K562 (cell line): ENCODE measurements at regions not wholly inside any gene's neighbourhood (a gene's known extent, or its start where the extent isn't known, plus 50 kb on each side); places are given as distances from the start of the nearest gene placed in this dataset.

Experiments
- HCFC1 ChIP-seq: IDR thresholded peaks from 2 replicates; pipeline ENCODE4 v1.6.1; 2012; ENCODE audit warnings: low read depth, low read length, improper control_type of control experiment
- HOXB6 ChIP-seq: fragments of 250-450 bp; sonication (Bioruptor Pico); IDR thresholded peaks from 2 replicates; pipeline ENCODE4 v1.5.1; 2022; ENCODE audit warnings: mild to moderate bottlenecking, borderline replicate concordance
- LCOR ChIP-seq: sonication (generic); formaldehyde crosslinking; IDR thresholded peaks from 2 replicates; pipeline ENCODE4 v1.8.0; 2022; ENCODE audit warnings: mild to moderate bottlenecking, missing genetic modification reagents
- MAFK ChIP-seq: IDR thresholded peaks from 2 replicates; pipeline ENCODE4 v1.6.1; 2011; ENCODE audit warnings: low read length, improper control_type of control experiment
- NRF1 ChIP-seq, 2 experiments: fragments of 450-650 bp; IDR thresholded peaks in 1 of 2; conservative IDR thresholded peaks in 1 of 2; 2 replicates each; pipeline ENCODE4 v1.6.1; 2014; ENCODE audit warnings: mild to moderate bottlenecking in 2 of 2
- POLR2A ChIP-seq: fragments of 450-650 bp; conservative IDR thresholded peaks from 2 replicates; pipeline ENCODE4 v1.6.1; 2016
- PTRF ChIP-seq: fragments of 450-650 bp; IDR thresholded peaks from 2 replicates; pipeline ENCODE4 v1.6.1; 2016; ENCODE audit warnings: mild to moderate bottlenecking, missing genetic modification characterization, missing compliant biosample characterization
- STAT5B ChIP-seq: fragments of 250-450 bp; sonication (Bioruptor Pico); IDR thresholded peaks from 2 replicates; pipeline ENCODE4 v1.8.0; 2021; ENCODE audit warnings: mild to moderate bottlenecking, inconsistent platforms
- TAL1 ChIP-seq: fragments of 450-650 bp; IDR thresholded peaks from 2 replicates; pipeline ENCODE4 v1.6.1; 2016; ENCODE audit warnings: mild to moderate bottlenecking
- TGIF2 ChIP-seq: sonication (generic); formaldehyde crosslinking; IDR thresholded peaks from 2 replicates; pipeline ENCODE4 v1.8.1; 2022; ENCODE audit warnings: mild to moderate bottlenecking, missing genetic modification reagents, moderate library complexity
- YBX1 ChIP-seq: fragments of 450-650 bp; IDR thresholded peaks from 2 replicates; pipeline ENCODE4 v1.7.1; 2016; ENCODE audit warnings: mild to moderate bottlenecking
- ZKSCAN1 ChIP-seq: fragments of 150-350 bp; IDR thresholded peaks from 2 replicates; pipeline ENCODE4 v1.6.1; 2016; ENCODE audit warnings: low read depth, low read length
- ZKSCAN8 ChIP-seq: fragments of 200-800 bp; sonication (Bioruptor generic); IDR thresholded peaks from 2 replicates; pipeline ENCODE4 v1.6.1; 2016; ENCODE audit warnings: missing genetic modification characterization, missing compliant biosample characterization
- ZNF347 ChIP-seq: fragments of 450-650 bp; formaldehyde crosslinking; IDR thresholded peaks from 2 replicates; pipeline ENCODE4 v1.4.0; 2020; ENCODE audit warnings: low read depth, mild to moderate bottlenecking, moderate library complexity
- ZNF41 ChIP-seq: fragments of 250-450 bp; sonication (Bioruptor Pico); conservative IDR thresholded peaks from 2 replicates; pipeline ENCODE4 v1.4.0; 2020; ENCODE audit warnings: mild to moderate bottlenecking
- ZNF75A ChIP-seq: fragments of 450-650 bp; formaldehyde crosslinking; IDR thresholded peaks from 2 replicates; pipeline ENCODE4 v1.4.0; 2020; ENCODE audit warnings: mild to moderate bottlenecking
- TF ChIP-seq, protein P1 (sequence below): fragments of 250-450 bp; sonication (Bioruptor Pico); IDR thresholded peaks from 2 replicates; pipeline ENCODE4 v1.4.0; 2020; ENCODE audit warnings: mild to moderate bottlenecking
- TF ChIP-seq, protein P2 (sequence below), 3 experiments: fragments of 200-800 bp in 1 of 3; sonication (Bioruptor generic) in 1 of 3; sonication (generic) in 1 of 3; formaldehyde crosslinking in 1 of 3; IDR thresholded peaks; 2 replicates each; pipeline versions ENCODE4 v1.6.1 to v1.8.0; 2016 to 2022; ENCODE audit warnings: mild to moderate bottlenecking in 2 of 3, missing compliant biosample characterization in 2 of 3, missing genetic modification characterization in 2 of 3, missing genetic modification reagents in 1 of 3
- TF ChIP-seq, protein P3 (sequence below): sonication (generic); formaldehyde crosslinking; IDR thresholded peaks from 2 replicates; pipeline ENCODE4 v1.8.0; 2022; ENCODE audit warnings: mild to moderate bottlenecking, missing genetic modification reagents, borderline replicate concordance
- TF ChIP-seq, protein P4 (sequence below): sonication (generic); formaldehyde crosslinking; IDR thresholded peaks from 2 replicates; pipeline ENCODE4 v1.8.0; 2022; ENCODE audit warnings: mild to moderate bottlenecking, missing genetic modification reagents

DNA sequence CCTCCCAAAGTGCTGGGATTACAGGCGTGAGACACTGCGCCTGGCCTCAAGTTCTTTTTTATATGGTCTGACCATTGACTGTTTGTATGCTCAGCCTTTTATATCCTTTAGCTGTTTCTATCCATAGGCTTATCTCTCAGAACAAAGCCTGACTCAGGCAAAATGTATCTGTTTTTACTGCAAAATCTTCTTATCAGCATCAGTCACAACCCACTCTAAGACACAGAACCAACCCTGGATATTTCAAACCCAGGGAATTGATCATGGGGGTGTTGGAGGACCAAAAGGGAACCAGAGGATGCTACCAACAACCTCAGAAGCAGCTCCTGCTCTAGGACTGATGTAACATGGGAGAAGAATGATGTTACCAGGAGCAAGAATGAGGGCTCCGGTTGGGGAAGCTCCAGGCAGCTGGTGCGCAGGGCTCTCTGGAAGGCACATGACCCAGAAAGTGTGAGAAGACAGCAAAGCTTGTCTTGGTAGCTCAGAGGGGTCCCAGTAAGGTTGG lies 75.3 kb upstream of the NCK2 start (continued):
- TF ChIP-seq ZNF347 (CRISPR knock-in tag): no peak
- TF ChIP-seq HCFC1: no peak
- TF ChIP-seq PTRF (tag): no peak
- TF ChIP-seq ZNF41: no peak
- TF ChIP-seq POLR2A: no peak
- no peak for TF ChIP-seq HOXB6
- peak; percentile 63 to 75 for TF ChIP-seq NRF1 (conservative IDR thresholded peaks at IDR 0.05 in 1 of 2, IDR thresholded peaks at IDR 0.05 in 1 of 2)
- TF ChIP-seq, protein P1, sequence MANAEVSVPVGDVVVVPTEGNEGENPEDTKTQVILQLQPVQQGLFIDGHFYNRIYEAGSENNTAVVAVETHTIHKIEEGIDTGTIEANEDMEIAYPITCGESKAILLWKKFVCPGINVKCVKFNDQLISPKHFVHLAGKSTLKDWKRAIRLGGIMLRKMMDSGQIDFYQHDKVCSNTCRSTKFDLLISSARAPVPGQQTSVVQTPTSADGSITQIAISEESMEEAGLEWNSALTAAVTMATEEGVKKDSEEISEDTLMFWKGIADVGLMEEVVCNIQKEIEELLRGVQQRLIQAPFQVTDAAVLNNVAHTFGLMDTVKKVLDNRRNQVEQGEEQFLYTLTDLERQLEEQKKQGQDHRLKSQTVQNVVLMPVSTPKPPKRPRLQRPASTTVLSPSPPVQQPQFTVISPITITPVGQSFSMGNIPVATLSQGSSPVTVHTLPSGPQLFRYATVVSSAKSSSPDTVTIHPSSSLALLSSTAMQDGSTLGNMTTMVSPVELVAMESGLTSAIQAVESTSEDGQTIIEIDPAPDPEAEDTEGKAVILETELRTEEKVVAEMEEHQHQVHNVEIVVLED (CRISPR knock-in tag): no peak
- TF ChIP-seq, protein P2, sequence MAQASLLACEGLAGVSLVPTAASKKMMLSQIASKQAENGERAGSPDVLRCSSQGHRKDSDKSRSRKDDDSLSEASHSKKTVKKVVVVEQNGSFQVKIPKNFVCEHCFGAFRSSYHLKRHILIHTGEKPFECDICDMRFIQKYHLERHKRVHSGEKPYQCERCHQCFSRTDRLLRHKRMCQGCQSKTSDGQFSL (CRISPR knock-in tag; IDR thresholded peaks at IDR 0.05): no peak
- TF ChIP-seq, protein P2 (tag; IDR thresholded peaks at IDR 0.05): no peak
- TF ChIP-seq ZKSCAN8 (CRISPR knock-in tag): no peak
- TF ChIP-seq TGIF2: no peak
- no peak for TF ChIP-seq STAT5B
- no peak for TF ChIP-seq YBX1
- TF ChIP-seq TAL1: peak; percentile 89
- TF ChIP-seq LCOR (CRISPR knock-in tag): no peak
- peak; percentile 62; the same call in 1 of the 2 replicates for TF ChIP-seq MAFK
- TF ChIP-seq, protein P3, sequence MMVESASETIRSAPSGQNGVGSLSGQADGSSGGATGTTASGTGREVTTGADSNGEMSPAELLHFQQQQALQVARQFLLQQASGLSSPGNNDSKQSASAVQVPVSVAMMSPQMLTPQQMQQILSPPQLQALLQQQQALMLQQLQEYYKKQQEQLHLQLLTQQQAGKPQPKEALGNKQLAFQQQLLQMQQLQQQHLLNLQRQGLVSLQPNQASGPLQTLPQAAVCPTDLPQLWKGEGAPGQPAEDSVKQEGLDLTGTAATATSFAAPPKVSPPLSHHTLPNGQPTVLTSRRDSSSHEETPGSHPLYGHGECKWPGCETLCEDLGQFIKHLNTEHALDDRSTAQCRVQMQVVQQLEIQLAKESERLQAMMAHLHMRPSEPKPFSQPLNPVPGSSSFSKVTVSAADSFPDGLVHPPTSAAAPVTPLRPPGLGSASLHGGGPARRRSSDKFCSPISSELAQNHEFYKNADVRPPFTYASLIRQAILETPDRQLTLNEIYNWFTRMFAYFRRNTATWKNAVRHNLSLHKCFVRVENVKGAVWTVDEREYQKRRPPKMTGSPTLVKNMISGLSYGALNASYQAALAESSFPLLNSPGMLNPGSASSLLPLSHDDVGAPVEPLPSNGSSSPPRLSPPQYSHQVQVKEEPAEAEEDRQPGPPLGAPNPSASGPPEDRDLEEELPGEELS (CRISPR knock-in tag): no peak
- TF ChIP-seq, protein P4, sequence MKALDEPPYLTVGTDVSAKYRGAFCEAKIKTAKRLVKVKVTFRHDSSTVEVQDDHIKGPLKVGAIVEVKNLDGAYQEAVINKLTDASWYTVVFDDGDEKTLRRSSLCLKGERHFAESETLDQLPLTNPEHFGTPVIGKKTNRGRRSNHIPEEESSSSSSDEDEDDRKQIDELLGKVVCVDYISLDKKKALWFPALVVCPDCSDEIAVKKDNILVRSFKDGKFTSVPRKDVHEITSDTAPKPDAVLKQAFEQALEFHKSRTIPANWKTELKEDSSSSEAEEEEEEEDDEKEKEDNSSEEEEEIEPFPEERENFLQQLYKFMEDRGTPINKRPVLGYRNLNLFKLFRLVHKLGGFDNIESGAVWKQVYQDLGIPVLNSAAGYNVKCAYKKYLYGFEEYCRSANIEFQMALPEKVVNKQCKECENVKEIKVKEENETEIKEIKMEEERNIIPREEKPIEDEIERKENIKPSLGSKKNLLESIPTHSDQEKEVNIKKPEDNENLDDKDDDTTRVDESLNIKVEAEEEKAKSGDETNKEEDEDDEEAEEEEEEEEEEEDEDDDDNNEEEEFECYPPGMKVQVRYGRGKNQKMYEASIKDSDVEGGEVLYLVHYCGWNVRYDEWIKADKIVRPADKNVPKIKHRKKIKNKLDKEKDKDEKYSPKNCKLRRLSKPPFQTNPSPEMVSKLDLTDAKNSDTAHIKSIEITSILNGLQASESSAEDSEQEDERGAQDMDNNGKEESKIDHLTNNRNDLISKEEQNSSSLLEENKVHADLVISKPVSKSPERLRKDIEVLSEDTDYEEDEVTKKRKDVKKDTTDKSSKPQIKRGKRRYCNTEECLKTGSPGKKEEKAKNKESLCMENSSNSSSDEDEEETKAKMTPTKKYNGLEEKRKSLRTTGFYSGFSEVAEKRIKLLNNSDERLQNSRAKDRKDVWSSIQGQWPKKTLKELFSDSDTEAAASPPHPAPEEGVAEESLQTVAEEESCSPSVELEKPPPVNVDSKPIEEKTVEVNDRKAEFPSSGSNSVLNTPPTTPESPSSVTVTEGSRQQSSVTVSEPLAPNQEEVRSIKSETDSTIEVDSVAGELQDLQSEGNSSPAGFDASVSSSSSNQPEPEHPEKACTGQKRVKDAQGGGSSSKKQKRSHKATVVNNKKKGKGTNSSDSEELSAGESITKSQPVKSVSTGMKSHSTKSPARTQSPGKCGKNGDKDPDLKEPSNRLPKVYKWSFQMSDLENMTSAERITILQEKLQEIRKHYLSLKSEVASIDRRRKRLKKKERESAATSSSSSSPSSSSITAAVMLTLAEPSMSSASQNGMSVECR (CRISPR knock-in tag): no peak
- no peak for TF ChIP-seq ZKSCAN1
- no peak for TF ChIP-seq ZNF75A (CRISPR knock-in tag)
